CD4-positive, alpha-beta T cell (primary cell): ENCODE measurements at regions not wholly inside any gene's neighbourhood (a gene's known extent, or its start where the extent isn't known, plus 50 kb on each side); places are given as distances from the start of the nearest gene placed in this dataset.

Source experiments
- ATAC-seq: fragments of 200-7000 bp; cut with Tn5 transposase; one replicate; pipeline ENCODE4 v1.10.0; 2022; ENCODE audit warnings: mild to moderate bottlenecking; ENCODE audit not compliant: poor library complexity
- CTCF ChIA-PET: fragments of 350-600 bp; sonication (Branson Sonifier 250); formaldehyde crosslinking; loops from one replicate; lab custom pipeline; 2021; ENCODE audit warnings: antibody characterized with exemption, inconsistent platforms; lab: Charles Lee
- POLR2A ChIA-PET: fragments of 350-600 bp; sonication (Branson Sonifier 250); formaldehyde crosslinking; loops from one replicate; lab custom pipeline; 2021; ENCODE audit warnings: antibody characterized with exemption, inconsistent platforms; lab: Charles Lee
- DNase-seq, 14 experiments: peaks; one replicate each; pipeline ENCODE4 v3.0.0-alpha.2; 2013 to 2020; ENCODE audit warnings: mixed read lengths in 2 of 14
- H3K27ac ChIP-seq, 2 donors: one replicate each; pipeline versions ENCODE4 v1.5.1 to v1.7.0; 2013; ENCODE audit warnings: low read length in 2 of 2, low read depth in 1 of 2, mild to moderate bottlenecking in 1 of 2
- H3K27me3 ChIP-seq, 2 experiments: 1 replicate in 1 of 2; 2 replicates in 1 of 2; pipeline versions ENCODE4 v1.6.1 to v1.7.0; 2013; ENCODE audit warnings: low read length in 2 of 2, control low read depth in 1 of 2, mild to moderate bottlenecking in 1 of 2, moderate library complexity in 1 of 2; ENCODE audit not compliant: insufficient read depth in 2 of 2, control insufficient read depth in 1 of 2
- H3K36me3 ChIP-seq: one replicate; pipeline ENCODE4 v1.6.1; 2013; ENCODE audit warnings: low read length, control low read depth; ENCODE audit not compliant: insufficient read depth
- H3K4me1 ChIP-seq: one replicate; pipeline ENCODE4 v1.6.1; 2013; ENCODE audit warnings: low read length, control low read depth; ENCODE audit not compliant: insufficient read depth
- H3K4me3 ChIP-seq: one replicate; pipeline ENCODE4 v1.5.1; 2013; ENCODE audit warnings: mild to moderate bottlenecking, low read length, moderate library complexity
- H3K9me3 ChIP-seq, 2 experiments: 1 replicate in 1 of 2; 2 replicates in 1 of 2; pipeline versions ENCODE4 v1.6.1 to v1.7.0; 2013; ENCODE audit warnings: low read length in 2 of 2, mild to moderate bottlenecking in 2 of 2, control low read depth in 1 of 2, moderate library complexity in 1 of 2; ENCODE audit not compliant: control insufficient read depth in 1 of 2, insufficient read depth in 1 of 2
- H3K27ac Mint-ChIP-seq: one replicate; pipeline ENCODE4 v1.8.0; 2020; ENCODE audit warnings: mixed read lengths
- H3K27me3 Mint-ChIP-seq: one replicate; pipeline ENCODE4 v1.8.0; 2021; ENCODE audit warnings: mixed read lengths
- H3K36me3 Mint-ChIP-seq: one replicate; pipeline ENCODE4 v1.8.0; 2021; ENCODE audit warnings: low read depth, mixed read lengths
- H3K4me1 Mint-ChIP-seq: one replicate; pipeline ENCODE4 v1.8.0; 2021; ENCODE audit warnings: low read depth, mixed read lengths
- H3K4me3 Mint-ChIP-seq: one replicate; pipeline ENCODE4 v1.8.0; 2020; ENCODE audit warnings: mild to moderate bottlenecking, mixed read lengths
- H3K9me3 Mint-ChIP-seq: one replicate; pipeline ENCODE4 v1.8.0; 2020; ENCODE audit warnings: mixed read lengths
- intact Hi-C, 2 experiments: fragments of 100-400 bp; cut with DNase I in 1 of 2; cut with micrococcal nuclease in 1 of 2; formaldehyde crosslinking; loops; one replicate each; pipeline versions ENCODE4 v1.15.1 to v1.9.0; 2023 to 2025; cut with DNase I, micrococcal nuclease
- TF ChIP-seq, protein P1 (sequence below): fragments of 200-600 bp; IDR thresholded peaks from one replicate; pipeline ENCODE4 v1.8.0; 2022; ENCODE audit warnings: antibody characterized with exemption, mild to moderate bottlenecking

DNA sequence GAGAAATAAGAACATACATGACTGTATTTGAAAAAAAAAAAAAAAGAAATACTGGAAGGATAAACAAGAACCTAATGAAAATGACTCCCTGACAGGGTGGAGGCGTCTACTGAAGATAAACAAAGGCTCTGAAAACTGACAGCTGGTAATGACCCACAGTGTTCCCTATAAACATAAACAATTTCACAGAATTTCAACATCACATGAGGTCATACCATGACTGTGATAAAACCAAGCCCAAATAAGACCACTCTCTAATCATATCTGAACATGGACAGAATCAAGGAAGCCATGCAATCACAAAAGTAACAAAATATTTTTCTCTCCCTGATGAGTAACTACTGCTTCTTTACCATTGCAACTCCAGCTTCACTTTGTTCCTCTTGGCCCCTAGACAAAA is 159.3 kb downstream of the FAM124B start:
- Mint-ChIP-seq H3K9me3 (no peaks in the 10 kb centered on the region), H3K36me3 (no peaks in the 10 kb centered on the region), H3K4me3 (no peak overlapping the region), H3K4me1 (no peaks in the 10 kb centered on the region), H3K27ac (no peak overlapping the region), H3K27me3 (peaks cover 15% of the 10 kb centered on the region)
- DNase-seq (no peak), ATAC-seq (no peak)
- TF ChIP-seq, protein P1, sequence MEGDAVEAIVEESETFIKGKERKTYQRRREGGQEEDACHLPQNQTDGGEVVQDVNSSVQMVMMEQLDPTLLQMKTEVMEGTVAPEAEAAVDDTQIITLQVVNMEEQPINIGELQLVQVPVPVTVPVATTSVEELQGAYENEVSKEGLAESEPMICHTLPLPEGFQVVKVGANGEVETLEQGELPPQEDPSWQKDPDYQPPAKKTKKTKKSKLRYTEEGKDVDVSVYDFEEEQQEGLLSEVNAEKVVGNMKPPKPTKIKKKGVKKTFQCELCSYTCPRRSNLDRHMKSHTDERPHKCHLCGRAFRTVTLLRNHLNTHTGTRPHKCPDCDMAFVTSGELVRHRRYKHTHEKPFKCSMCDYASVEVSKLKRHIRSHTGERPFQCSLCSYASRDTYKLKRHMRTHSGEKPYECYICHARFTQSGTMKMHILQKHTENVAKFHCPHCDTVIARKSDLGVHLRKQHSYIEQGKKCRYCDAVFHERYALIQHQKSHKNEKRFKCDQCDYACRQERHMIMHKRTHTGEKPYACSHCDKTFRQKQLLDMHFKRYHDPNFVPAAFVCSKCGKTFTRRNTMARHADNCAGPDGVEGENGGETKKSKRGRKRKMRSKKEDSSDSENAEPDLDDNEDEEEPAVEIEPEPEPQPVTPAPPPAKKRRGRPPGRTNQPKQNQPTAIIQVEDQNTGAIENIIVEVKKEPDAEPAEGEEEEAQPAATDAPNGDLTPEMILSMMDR = no peak
- Histone ChIP-seq H3K9me3 (no peaks in the 10 kb centered on the region), H3K4me1 (no peaks in the 10 kb centered on the region), H3K36me3 (no peaks in the 10 kb centered on the region), H3K4me3 (no peak overlapping the region), H3K27me3 (peaks cover 0 to 4% of the 10 kb centered on the region in 2 experiments), H3K27ac (no peak overlapping the region)
- ChIA-PET POLR2A (no interaction called here), CTCF (no interaction called here)
- intact Hi-C loops = no loop called here

DNA sequence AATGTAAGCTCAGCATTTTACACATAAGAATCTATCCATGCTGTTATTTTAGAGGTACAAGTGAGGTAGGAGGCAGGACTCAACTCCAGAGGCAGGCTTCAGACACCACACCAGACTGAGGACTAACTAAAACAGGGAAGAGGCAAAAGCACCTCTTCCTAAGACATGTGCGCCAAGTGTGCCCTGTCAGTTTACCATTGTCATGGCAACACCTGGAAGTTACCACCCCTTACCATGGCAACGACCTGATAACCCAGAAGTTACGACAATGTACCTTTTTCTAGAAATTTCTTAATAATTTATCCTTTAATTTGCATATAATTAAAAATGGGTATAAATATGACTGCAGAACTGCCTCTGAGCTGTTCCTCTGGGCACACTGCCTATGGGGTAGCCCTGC is 160.1 kb downstream of the FAM124B start:
- Histone ChIP-seq H3K27me3 (peaks cover 0 to 4% of the 10 kb centered on the region in 2 experiments), H3K4me1 (no peaks in the 10 kb centered on the region), H3K4me3 (no peak overlapping the region), H3K36me3 (no peaks in the 10 kb centered on the region), H3K9me3 (no peaks in the 10 kb centered on the region), H3K27ac (no peak overlapping the region)
- H3K4me1 Mint-ChIP-seq = no peaks in the 10 kb centered on the region
- H3K27me3 Mint-ChIP-seq = peaks cover 15% of the 10 kb centered on the region
- H3K4me3 Mint-ChIP-seq = no peak overlapping the region
- TF ChIP-seq, protein P1 = no peak
- H3K36me3 Mint-ChIP-seq = no peaks in the 10 kb centered on the region
- DNase-seq = no peak
- H3K9me3 Mint-ChIP-seq = peaks cover 4% of the 10 kb centered on the region
- ATAC-seq = no peak
- POLR2A ChIA-PET = no interaction called here
- CTCF ChIA-PET = no interaction called here
- H3K27ac Mint-ChIP-seq = no peak overlapping the region
- intact Hi-C loops = no loop called here

DNA sequence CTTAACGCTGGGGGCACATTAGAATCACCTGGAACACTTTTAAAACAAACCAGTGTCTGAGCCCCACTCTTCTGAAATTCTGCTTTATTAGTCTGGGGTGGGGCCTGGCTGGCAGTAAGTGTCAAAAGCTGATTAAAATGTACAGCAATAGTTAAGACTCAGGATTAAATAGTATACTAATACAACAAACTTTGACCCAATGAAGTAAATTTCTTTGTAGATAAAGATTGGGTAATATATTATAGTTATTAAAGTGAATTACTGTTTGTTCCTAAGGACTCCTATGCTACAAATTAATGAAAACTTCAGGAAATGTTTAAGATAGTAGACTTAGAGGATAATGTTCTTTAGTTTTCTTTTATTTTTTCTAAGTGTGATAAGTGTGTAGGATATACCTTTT is 160.9 kb downstream of the FAM124B start:
- H3K9me3 Mint-ChIP-seq = peaks cover 6% of the 10 kb centered on the region
- ChIA-PET CTCF (interaction anchor here (0.7 kb wide), 1 partner anchor 75 kb away, joined by 3 read pairs; no protein-coding TSS in a partner anchor), POLR2A (no interaction called here)
- TF ChIP-seq, protein P1 = no peak
- DNase-seq = no peak
- H3K4me3 Mint-ChIP-seq = no peak overlapping the region
- H3K27ac Mint-ChIP-seq = no peak overlapping the region
- H3K4me3 ChIP-seq = no peak overlapping the region
- intact Hi-C loops = no loop called here
- H3K27me3 Mint-ChIP-seq = peaks cover 15% of the 10 kb centered on the region
- no peak overlapping the region for H3K27ac ChIP-seq
- H3K36me3 ChIP-seq = no peaks in the 10 kb centered on the region
- no peaks in the 10 kb centered on the region for H3K4me1 Mint-ChIP-seq
- no peaks in the 10 kb centered on the region for H3K36me3 Mint-ChIP-seq
- H3K9me3 ChIP-seq = no peaks in the 10 kb centered on the region
- ATAC-seq = no peak
- peaks cover 0 to 4% of the 10 kb centered on the region in 2 experiments for H3K27me3 ChIP-seq
- H3K4me1 ChIP-seq = no peaks in the 10 kb centered on the region
